T-cell (primary cell): ENCODE measurements at regions not wholly inside any gene's neighbourhood (a gene's known extent, or its start where the extent isn't known, plus 50 kb on each side); places are given as distances from the start of the nearest gene placed in this dataset.

Source experiments
- ATAC-seq, 4 experiments: fragments of 200-7000 bp in 3 of 4; fragments of 150-1000 bp in 1 of 4; cut with Tn5 transposase; replicated peaks in 1 of 4; 1 replicate in 3 of 4; 2 replicates in 1 of 4; pipeline ENCODE4 v1.10.0; 2021; ENCODE audit warnings: moderate library complexity in 3 of 4, mild to moderate bottlenecking in 2 of 4, moderate number of reproducible peaks in 1 of 4
- CTCF ChIA-PET, 2 donors: fragments of 300-600 bp; sonication (Branson Sonifier 250); formaldehyde crosslinking; loops; one replicate each; lab custom pipeline; 2022; ENCODE audit warnings: antibody characterized with exemption in 2 of 2; lab: Charles Lee
- POLR2A ChIA-PET, 2 donors: fragments of 300-600 bp; sonication (Branson Sonifier 250); formaldehyde crosslinking; loops; one replicate each; lab custom pipeline; 2022; ENCODE audit warnings: antibody characterized with exemption in 2 of 2; lab: Charles Lee
- DNase-seq, 35 experiments: peaks; one replicate each; pipeline versions ENCODE4 v3.0.0 to v3.0.0-alpha.2; 2013 to 2023
- H3K27ac ChIP-seq: one replicate; pipeline ENCODE4 v1.5.1; 2013; ENCODE audit warnings: low read length
- H3K27me3 ChIP-seq, 2 experiments: replicated peaks in 1 of 2; 1 replicate in 1 of 2; 2 replicates in 1 of 2; pipeline versions ENCODE4 v1.6.1 to v1.7.0; 2013; ENCODE audit warnings: low read length in 1 of 2, mixed read lengths in 1 of 2; ENCODE audit not compliant: control insufficient read depth in 2 of 2, insufficient read depth in 2 of 2; ENCODE audit errors: extremely low read depth in 1 of 2
- H3K36me3 ChIP-seq, 2 donors: 1 replicate in 1 of 2; 2 replicates in 1 of 2; pipeline versions ENCODE4 v1.6.1 to v1.7.0; 2013; ENCODE audit warnings: low read length in 1 of 2; ENCODE audit not compliant: control insufficient read depth in 2 of 2, insufficient read depth in 1 of 2; ENCODE audit errors: extremely low read depth in 1 of 2
- H3K4me1 ChIP-seq, 2 experiments: 1 replicate in 1 of 2; 2 replicates in 1 of 2; pipeline versions ENCODE4 v1.6.1 to v1.7.0; 2013; ENCODE audit warnings: low read length in 2 of 2, mixed read lengths in 1 of 2; ENCODE audit not compliant: insufficient read depth in 2 of 2, control insufficient read depth in 1 of 2; ENCODE audit errors: extremely low read depth in 1 of 2
- H3K4me3 ChIP-seq, 2 donors: 1 replicate in 1 of 2; 2 replicates in 1 of 2; pipeline versions ENCODE4 v1.5.1 to v1.7.0; 2013; ENCODE audit warnings: mild to moderate bottlenecking in 2 of 2, low read length in 1 of 2, moderate library complexity in 1 of 2; ENCODE audit not compliant: control insufficient read depth in 1 of 2; ENCODE audit errors: extremely low read depth in 1 of 2
- H3K9me3 ChIP-seq: 2 replicates; pipeline ENCODE4 v1.7.0; 2013
- H3K27ac Mint-ChIP-seq, 2 donors: one replicate each; pipeline ENCODE4 v1.8.0; 2020 to 2021; ENCODE audit warnings: mild to moderate bottlenecking in 2 of 2, mixed read lengths in 2 of 2
- H3K27me3 Mint-ChIP-seq, 2 donors: one replicate each; pipeline ENCODE4 v1.8.0; 2021 to 2022; ENCODE audit warnings: mixed read lengths in 2 of 2
- H3K36me3 Mint-ChIP-seq: one replicate; pipeline ENCODE4 v1.8.0; 2021; ENCODE audit warnings: mixed read lengths
- H3K4me1 Mint-ChIP-seq, 3 donors: one replicate each; pipeline ENCODE4 v1.8.0; 2020 to 2022; ENCODE audit warnings: mixed read lengths in 3 of 3, mild to moderate bottlenecking in 1 of 3
- H3K4me3 Mint-ChIP-seq, 3 donors: one replicate each; pipeline ENCODE4 v1.8.0; 2020 to 2022; ENCODE audit warnings: mild to moderate bottlenecking in 3 of 3, mixed read lengths in 3 of 3, moderate library complexity in 3 of 3
- H3K9me3 Mint-ChIP-seq, 3 donors: one replicate each; pipeline ENCODE4 v1.8.0; 2020 to 2022; ENCODE audit warnings: mixed read lengths in 3 of 3
- WGBS: methylation state at CpG from one replicate; pipeline ENCODE4 v1.1.5; 2013; ENCODE audit warnings: missing lambda C conversion rate; ENCODE audit not compliant: insufficient coverage; 5-methylcytosine and 5-hydroxymethylcytosine counted together

GRCh38 chr2:129678751-129679150, 300.7 kb upstream of the RAB6C start:
- Mint-ChIP-seq H3K27ac (no peak overlapping the region), H3K9me3 (peaks cover 0 to 4% (median 0%) of the 10 kb centered on the region in 3 donors), H3K27me3 (peaks cover 3 to 11% of the 10 kb centered on the region in 2 donors), H3K4me3 (no peak overlapping the region), H3K36me3 (no peaks in the 10 kb centered on the region), H3K4me1 (no peaks in the 10 kb centered on the region)
- H3K36me3 ChIP-seq, result no peaks in the 10 kb centered on the region
- no peak overlapping the region for H3K4me3 ChIP-seq
- no peaks in the 10 kb centered on the region for H3K4me1 ChIP-seq
- WGBS, result no CpG with 5 or more reads among the region's 9 CpGs
- ChIA-PET POLR2A (no interaction called here), CTCF (no interaction called here)
- ATAC-seq (no peak), DNase-seq (no peak)
- H3K27me3 ChIP-seq, result peaks cover 0 to 10% of the 10 kb centered on the region in 2 experiments
- no peak overlapping the region for H3K27ac ChIP-seq
- H3K9me3 ChIP-seq, result no peaks in the 10 kb centered on the region

GRCh38 chr2:129681788-129682187, 297.7 kb upstream of the RAB6C start:
- WGBS, result no CpG with 5 or more reads among the region's 1 CpG

GRCh38 chr2:129689653-129690448, 289.6 kb upstream of the RAB6C start:
- WGBS, result 100% methylated on average over 1 of the region's 4 CpGs
- H3K27ac Mint-ChIP-seq, result no peak overlapping the region
- no peak overlapping the region for H3K4me3 Mint-ChIP-seq
- peaks cover 0 to 34% (median 10%) of the 10 kb centered on the region in 3 donors for H3K9me3 Mint-ChIP-seq
- no peaks in the 10 kb centered on the region for H3K4me1 Mint-ChIP-seq
- H3K36me3 ChIP-seq, result no peaks in the 10 kb centered on the region
- ATAC-seq, result no peak
- H3K27me3 Mint-ChIP-seq, result peaks cover 4 to 6% of the 10 kb centered on the region in 2 donors
- DNase-seq, result no peak
- CTCF ChIA-PET, result interaction anchor here in 1 of 2 donors (0.7 kb wide), 1 partner anchor 165 kb away, joined by 3 read pairs; no protein-coding TSS in a partner anchor
- no peak overlapping the region for H3K4me3 ChIP-seq
- H3K27me3 ChIP-seq, result no peaks in the 10 kb centered on the region
- no peaks in the 10 kb centered on the region for H3K9me3 ChIP-seq
- POLR2A ChIA-PET, result no interaction called here
- no peak overlapping the region for H3K27ac ChIP-seq
- no peaks in the 10 kb centered on the region for H3K36me3 Mint-ChIP-seq
- peaks cover 0 to 13% of the 10 kb centered on the region in 2 experiments for H3K4me1 ChIP-seq

More at GRCh38 chr2:129681788-129682187, 297.7 kb upstream of the RAB6C start:
- Mint-ChIP-seq H3K9me3 (peaks cover 0 to 4% (median 0%) of the 10 kb centered on the region in 3 donors), H3K36me3 (no peaks in the 10 kb centered on the region), H3K4me1 (no peaks in the 10 kb centered on the region), H3K4me3 (no peak overlapping the region), H3K27me3 (peaks cover 3 to 7% of the 10 kb centered on the region in 2 donors), H3K27ac (no peak overlapping the region)
- H3K27me3 ChIP-seq, result peaks cover 0 to 7% of the 10 kb centered on the region in 2 experiments
- POLR2A ChIA-PET, result interaction anchor here in 1 of 2 donors (0.7 kb wide), 1 partner anchor 356 kb away, joined by 7 read pairs; no protein-coding TSS in a partner anchor
- H3K4me1 ChIP-seq, result no peaks in the 10 kb centered on the region
- DNase-seq (no peak), ATAC-seq (no peak)
- CTCF ChIA-PET, result no interaction called here
- H3K9me3 ChIP-seq, result no peaks in the 10 kb centered on the region
- no peaks in the 10 kb centered on the region for H3K36me3 ChIP-seq
- no peak overlapping the region for H3K27ac ChIP-seq
- no peak overlapping the region for H3K4me3 ChIP-seq

GRCh38 chr2:129695496-129695895, 284.0 kb upstream of the RAB6C start:
- DNase-seq, result no peak
- Mint-ChIP-seq H3K4me3 (no peak overlapping the region), H3K27me3 (no peaks in the 10 kb centered on the region), H3K27ac (no peak overlapping the region), H3K9me3 (peaks cover 0 to 24% (median 4%) of the 10 kb centered on the region in 3 donors), H3K4me1 (no peaks in the 10 kb centered on the region), H3K36me3 (no peaks in the 10 kb centered on the region)
- Histone ChIP-seq H3K4me3 (no peak overlapping the region), H3K4me1 (no peaks in the 10 kb centered on the region), H3K9me3 (no peaks in the 10 kb centered on the region), H3K36me3 (no peaks in the 10 kb centered on the region), H3K27ac (no peak overlapping the region), H3K27me3 (no peaks in the 10 kb centered on the region)
- 73% methylated on average over 2 of the region's 3 CpGs for WGBS
- ATAC-seq, result no peak
- CTCF ChIA-PET, result no interaction called here
- POLR2A ChIA-PET, result no interaction called here

GRCh38 chr2:129698593-129698992, 280.9 kb upstream of the RAB6C start:
- CTCF ChIA-PET, result no interaction called here

GRCh38 chr2:129699781-129700573, 279.5 kb upstream of the RAB6C start:
- POLR2A ChIA-PET, result no interaction called here
- no peaks in the 10 kb centered on the region for H3K4me1 Mint-ChIP-seq

More at GRCh38 chr2:129698593-129698992, 280.9 kb upstream of the RAB6C start:
- H3K4me1 ChIP-seq, result no peaks in the 10 kb centered on the region
- 50% methylated on average over 3 of the region's 3 CpGs for WGBS
- H3K4me3 Mint-ChIP-seq, result no peak overlapping the region
- ATAC-seq (no peak), DNase-seq (no peak)
- H3K4me1 Mint-ChIP-seq, result no peaks in the 10 kb centered on the region
- H3K27ac ChIP-seq, result no peak overlapping the region
- H3K36me3 Mint-ChIP-seq, result no peaks in the 10 kb centered on the region
- H3K9me3 ChIP-seq, result no peaks in the 10 kb centered on the region
- no peak overlapping the region for H3K27ac Mint-ChIP-seq
- POLR2A ChIA-PET, result no interaction called here
- H3K36me3 ChIP-seq, result no peaks in the 10 kb centered on the region
- H3K27me3 Mint-ChIP-seq, result no peaks in the 10 kb centered on the region
- no peak overlapping the region for H3K4me3 ChIP-seq
- H3K9me3 Mint-ChIP-seq, result peaks cover 1 to 3% (median 2%) of the 10 kb centered on the region in 3 donors
- H3K27me3 ChIP-seq, result no peaks in the 10 kb centered on the region

More at GRCh38 chr2:129699781-129700573, 279.5 kb upstream of the RAB6C start:
- Histone ChIP-seq H3K4me1 (no peaks in the 10 kb centered on the region), H3K4me3 (no peak overlapping the region), H3K36me3 (no peaks in the 10 kb centered on the region), H3K9me3 (no peaks in the 10 kb centered on the region), H3K27ac (no peak overlapping the region), H3K27me3 (no peaks in the 10 kb centered on the region)
- Mint-ChIP-seq H3K9me3 (peaks cover 0 to 3% (median 2%) of the 10 kb centered on the region in 3 donors), H3K4me3 (no peak overlapping the region), H3K27me3 (no peaks in the 10 kb centered on the region), H3K27ac (no peak overlapping the region), H3K36me3 (no peaks in the 10 kb centered on the region)
- ATAC-seq, result no peak
- CTCF ChIA-PET, result no interaction called here
- no peak for DNase-seq
- WGBS, result 61% methylated on average over 4 of the region's 10 CpGs
